Fibroblast of gingiva (primary cell): ENCODE measurements at regions not wholly inside any gene's neighbourhood (a gene's known extent, or its start where the extent isn't known, plus 50 kb on each side); places are given as distances from the start of the nearest gene placed in this dataset.

ENCODE experiments used
- DNase-seq: peaks from one replicate; pipeline ENCODE4 v3.0.0-alpha.2; 2011; ENCODE audit warnings: low read depth

DNA sequence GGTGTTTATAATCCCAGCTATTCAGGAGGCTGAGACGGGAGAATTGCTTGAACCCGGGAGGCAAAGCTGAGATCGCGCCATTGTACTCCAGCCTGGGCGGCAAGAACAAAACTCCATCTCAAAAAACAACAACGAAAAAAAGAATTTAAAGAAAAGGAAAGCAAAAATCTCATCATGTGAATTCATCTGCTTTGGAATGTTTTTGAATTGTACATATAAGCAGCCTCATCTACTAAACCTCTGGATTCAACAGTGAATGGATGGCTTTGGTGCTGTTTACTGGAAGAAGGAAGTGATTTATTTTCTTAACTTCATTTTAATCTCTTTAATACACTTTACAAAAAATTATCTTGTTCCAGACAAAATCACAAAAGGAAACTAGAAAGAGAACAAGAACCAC, 51.8 kb upstream of the PNRC1 start:
- no peak for DNase-seq

DNA sequence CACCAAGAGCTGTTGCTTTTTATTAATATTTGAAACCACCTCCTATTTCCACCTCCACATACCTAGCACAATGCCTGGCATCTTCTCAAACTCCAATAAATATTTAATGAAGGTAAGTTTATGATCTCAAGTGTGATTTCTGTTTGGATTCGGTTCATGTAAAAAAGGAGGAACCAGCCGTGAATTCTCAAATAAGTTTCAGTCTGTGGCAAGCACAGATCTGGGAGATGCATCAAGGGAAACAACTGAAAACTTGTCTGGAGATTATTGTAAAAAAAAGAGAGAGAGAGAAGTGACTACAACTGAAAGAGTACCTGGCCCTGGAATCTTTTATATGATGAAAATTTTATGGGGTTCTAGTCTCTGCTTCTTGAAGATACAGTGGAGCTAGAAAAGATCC, 52.8 kb upstream of the PNRC1 start:
- no peak for DNase-seq

- no peak for DNase-seq
These were observed 54.4 kb upstream of the PNRC1 start for GRCh38 chr6:89026151-89026550.

DNA sequence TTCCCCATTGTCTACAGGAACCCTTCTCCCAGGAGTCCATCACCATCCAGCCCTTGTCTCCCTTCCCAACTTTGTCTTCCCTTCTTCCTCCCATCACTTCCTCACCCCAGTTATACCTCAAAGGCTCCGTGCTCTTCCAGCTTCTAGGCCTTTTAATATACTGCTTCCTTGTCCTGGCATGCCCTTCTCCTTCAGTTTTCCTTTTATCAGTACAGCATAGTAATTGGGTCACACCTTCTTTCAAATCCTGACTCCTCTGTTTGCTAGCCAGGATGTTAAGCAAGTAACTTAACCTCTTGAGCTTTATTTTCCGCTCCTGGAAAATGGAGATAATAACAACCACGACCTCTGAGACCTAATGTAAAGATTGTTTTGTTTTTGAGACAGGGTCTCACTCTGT, 54.9 kb upstream of the PNRC1 start:
- no peak for DNase-seq

DNA sequence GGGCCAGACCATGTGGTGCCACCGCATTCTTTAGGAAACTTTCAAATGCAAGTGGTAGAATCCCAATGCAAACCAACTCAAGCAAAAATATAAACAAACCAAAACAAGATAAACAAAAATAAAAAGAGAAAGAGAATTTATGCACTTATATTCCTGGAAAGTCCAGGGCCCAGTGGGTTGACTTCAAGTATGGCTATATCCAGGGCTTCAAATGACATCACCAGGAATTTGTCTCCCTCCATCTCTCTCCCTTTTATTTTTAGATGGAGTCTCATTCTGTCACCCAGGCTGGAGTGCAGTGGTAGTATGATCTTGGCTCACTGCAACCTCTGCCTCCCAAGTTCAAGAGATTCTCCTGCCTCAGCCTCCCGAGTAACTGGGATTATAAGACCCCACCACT, 56.1 kb upstream of the PNRC1 start:
- no peak for DNase-seq

DNA sequence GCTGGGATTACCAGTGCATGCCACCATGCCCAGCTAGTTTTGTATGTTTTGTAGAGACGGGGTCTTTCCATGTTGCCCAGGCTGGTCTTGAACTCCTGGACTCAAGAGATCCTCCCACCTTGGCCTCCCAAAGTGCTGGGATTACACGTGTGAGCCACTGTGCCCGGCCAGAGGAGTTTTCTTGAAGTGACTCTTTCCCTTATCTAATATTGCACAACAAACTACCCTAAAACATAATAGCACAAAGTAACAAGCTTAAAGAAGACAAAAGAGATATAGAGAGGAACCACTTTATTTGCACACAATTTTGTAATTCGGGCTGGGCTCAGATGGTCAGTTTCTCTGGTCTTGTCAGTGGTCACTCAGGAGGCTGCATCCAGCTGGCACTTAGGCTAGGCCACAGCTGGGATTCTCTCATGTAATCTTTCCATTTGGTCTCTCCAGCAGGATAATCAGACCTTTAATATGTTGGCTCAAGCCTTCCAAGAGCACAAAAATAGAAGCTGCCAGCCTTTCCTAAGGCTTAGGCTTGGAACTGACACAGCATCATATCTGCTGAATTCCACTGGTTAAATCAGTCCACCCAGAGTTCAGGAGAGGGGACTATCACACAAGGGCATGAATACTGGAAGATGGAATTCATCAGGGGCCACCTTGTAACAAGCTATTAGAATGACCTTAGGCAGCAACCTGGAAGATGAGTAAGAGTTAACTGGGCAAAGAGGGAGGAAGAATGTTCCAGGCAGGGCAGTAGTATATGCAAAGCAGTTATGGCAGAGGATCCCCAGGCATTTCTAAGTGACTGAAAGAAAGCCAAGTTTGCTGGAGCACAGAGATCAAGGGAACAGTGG, 56.7 kb upstream of the PNRC1 start:
- peak; percentile 67 for DNase-seq

- peak; percentile 65 for DNase-seq
These were observed 57.8 kb upstream of the PNRC1 start for GRCh38 chr6:89022798-89023197.

- no peak for DNase-seq
These were observed 58.2 kb upstream of the RNGTT start for GRCh38 chr6:89021629-89022028.

DNA sequence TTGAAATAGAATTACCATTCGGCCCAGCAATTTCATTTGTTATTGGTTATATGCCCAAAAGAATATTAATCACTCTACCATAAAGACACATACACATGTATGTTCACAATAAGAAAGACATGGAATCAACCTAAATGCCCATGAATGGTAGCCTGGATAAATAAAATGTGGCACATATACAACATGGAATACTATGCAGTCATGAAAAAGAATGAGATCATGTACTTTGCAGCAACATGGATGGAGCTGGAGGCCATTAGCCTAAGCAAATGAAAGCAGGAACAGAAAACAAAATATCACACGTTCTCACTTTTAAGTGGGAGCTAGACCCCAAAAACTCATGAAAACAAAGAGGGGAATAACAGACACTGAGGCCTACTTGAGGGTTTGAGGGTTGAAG, 52.6 kb upstream of the RNGTT start:
- no peak for DNase-seq

- DNase-seq: no peak
These were observed 50.0 kb upstream of the RNGTT start for GRCh38 chr6:89013438-89013837.
